HG03066 (cell line): ENCODE measurements at regions not wholly inside any gene's neighbourhood (a gene's known extent, or its start where the extent isn't known, plus 50 kb on each side); places are given as distances from the start of the nearest gene placed in this dataset.
"Not testable (repeated sequence)": the region's sequence is repeated elsewhere in the genome, so short reads cannot be mapped to it uniquely, and the experiment has no call there.

Experiments used
- ATAC-seq: cut with Tn5 transposase; IDR thresholded peaks from one replicate; pipeline ENCODE4 v1.9.1; 2021; ENCODE audit warnings: low read depth; ENCODE audit not compliant: unreplicated experiment

- no peak for ATAC-seq
Measured at GRCh38 chr10:57706576-57707299, 561.0 kb downstream of the IPMK start.

DNA sequence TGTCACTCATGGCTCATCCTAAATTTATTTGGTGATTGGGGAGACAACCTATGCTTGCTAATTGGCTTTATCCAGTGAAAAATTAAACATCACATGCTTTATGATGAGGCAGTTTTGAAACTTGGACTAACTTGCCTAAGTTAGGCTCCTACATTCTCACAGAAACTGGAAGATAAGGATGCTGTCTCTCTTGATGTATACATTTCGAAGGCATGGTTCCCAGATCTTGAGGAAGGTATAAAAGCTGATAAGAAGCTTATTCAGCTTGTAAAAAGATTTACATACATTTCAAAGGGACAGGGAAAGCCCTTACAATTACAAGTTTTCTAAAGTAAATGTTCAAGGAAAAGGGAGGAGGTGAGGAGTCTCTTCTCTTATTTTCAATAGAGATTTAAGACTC lies 561.7 kb downstream of the IPMK start:
- no peak for ATAC-seq

- no peak for ATAC-seq
Measured at GRCh38 chr10:57699944-57700343, 567.8 kb downstream of the IPMK start.

- ATAC-seq: no peak
Measured at GRCh38 chr10:57696641-57697040, 571.1 kb downstream of the IPMK start.

DNA sequence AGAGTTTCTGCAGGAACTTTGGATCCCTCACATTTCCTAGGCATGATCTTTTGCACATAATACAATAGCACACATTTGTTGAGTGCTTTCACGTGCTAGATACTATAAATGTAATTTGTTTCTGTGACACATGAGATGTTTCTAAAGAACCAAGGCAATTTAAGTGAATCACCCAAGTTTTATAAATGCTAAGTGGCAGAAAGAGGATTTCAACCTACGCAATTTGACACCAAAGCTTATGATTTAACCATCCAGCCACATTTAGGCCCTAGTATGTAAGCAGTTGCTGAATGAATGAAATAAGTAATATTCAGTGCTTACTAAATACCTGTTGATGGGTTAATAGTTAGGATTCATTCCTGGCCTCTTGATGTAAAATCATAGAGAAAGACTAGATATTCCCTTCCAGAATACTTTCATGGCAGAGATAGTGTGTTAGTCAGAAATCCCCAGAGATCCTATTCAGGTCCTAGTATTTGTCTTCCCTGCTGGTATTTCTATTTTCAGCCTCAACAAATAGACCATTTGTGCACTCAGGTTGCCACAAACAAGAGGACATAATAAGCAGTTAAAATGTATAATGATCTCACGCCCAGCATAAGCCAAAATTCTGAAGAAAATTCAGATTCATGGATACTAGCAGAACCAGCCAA lies 572.6 kb downstream of the IPMK start:
- ATAC-seq: no peak

DNA sequence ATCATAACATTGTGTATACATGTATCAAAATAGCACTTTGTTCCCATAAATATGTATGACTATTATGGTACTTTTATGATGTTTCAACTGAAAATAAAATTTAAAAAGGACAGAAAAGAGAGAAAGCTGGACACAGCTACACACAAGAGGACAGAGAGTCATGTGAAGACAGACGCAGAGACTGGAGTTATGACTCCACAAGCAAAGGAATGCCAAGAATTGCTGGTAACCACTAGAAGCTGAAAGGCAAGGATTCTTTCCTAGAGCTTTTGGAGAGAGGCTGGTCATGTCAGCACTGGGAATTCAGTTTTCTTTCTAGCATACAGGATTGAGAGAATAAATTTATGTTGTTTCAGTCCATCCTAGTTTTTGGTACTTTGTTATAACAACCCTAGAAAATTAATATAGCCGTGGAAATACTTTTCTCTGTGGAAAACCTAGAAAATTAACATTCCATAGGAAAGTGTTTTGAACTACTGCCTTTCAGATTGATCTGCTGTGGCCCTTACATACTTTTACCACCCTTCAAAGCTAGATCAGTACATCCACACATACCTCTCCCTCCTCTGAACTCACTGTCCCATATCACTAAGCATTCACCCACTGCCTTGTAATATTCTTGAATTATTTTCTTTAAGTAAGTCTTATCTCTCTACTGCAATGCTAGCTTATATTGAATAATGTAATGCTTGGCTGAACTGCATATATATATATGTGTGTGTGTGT lies 575.3 kb downstream of the IPMK start:
- ATAC-seq: no peak

- no peak for ATAC-seq
Measured at GRCh38 chr10:57689596-57690297, 577.9 kb downstream of the IPMK start.

DNA sequence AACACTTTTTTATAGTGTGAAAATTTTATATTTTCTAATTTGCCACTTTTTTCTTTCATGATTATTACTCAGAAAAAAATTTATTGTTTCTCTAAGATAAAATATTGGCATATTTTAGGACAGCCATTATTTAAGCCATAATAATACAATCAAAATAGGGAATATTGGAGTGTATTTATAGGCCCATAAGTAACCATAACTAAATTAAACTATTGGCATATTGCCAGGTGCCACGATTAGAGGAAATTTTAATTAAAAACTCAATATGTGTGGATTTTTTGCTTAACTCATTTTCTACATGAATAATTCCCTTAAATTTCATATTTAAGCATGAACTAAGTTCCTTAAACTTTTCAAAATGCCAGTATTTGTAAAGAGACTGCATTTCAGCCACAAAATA lies 587.8 kb downstream of the IPMK start:
- ATAC-seq: no peak

DNA sequence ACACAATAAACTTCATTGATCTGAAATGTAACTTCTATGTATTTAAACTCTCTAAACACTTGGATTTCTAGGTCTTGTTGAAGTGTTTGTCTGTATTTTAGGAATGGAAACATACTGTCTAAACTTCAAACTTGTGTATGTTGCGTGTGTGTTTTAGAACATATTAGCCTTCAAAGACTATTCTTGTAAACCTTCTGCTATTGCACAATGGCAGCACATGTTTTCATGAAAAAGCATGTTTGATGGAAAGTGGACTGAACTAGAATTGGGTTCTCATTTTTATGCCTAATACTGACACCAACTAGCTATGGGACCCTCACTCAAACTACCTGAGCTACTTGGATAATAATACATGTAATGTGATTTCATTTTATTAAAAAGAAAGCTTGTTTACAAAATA lies 592.6 kb downstream of the IPMK start:
- no peak for ATAC-seq

- ATAC-seq: no peak
Measured at GRCh38 chr10:57673446-57673960, 594.2 kb downstream of the IPMK start.

DNA sequence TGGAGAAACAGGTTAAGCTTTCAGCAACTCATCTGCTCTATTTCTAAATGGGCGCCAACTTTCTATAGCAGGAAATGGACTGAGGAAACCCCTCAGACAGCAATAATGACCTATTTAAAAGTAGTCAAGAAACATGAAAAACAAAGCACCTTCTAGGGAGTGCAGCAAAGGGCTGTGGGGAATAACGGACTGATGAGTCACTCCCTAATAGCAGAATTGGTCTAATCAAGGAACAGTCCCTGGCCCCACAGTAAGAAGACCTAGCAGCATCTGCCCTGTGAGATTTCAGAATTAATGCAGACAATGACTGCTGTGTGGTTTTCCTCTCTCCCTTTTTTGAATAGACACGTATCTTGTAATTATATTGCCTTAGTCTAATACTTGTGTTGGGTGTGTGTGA lies 602.9 kb downstream of the IPMK start:
- ATAC-seq: no peak

- no peak for ATAC-seq
Measured at GRCh38 chr10:57663401-57663800, 604.3 kb downstream of the IPMK start.

GRCh38 chr10:57661206-57661605 lies 606.5 kb downstream of the IPMK start:
- no peak for ATAC-seq

- ATAC-seq: peak; percentile 96
Measured at GRCh38 chr10:57657164-57657765, 610.4 kb downstream of the IPMK start.

- no peak for ATAC-seq
Measured at GRCh38 chr10:57654856-57655255, 612.8 kb downstream of the IPMK start.

- ATAC-seq: not testable (repeated sequence)
Measured at GRCh38 chr10:57645108-57645507, 622.6 kb downstream of the IPMK start.

GRCh38 chr10:57638411-57638810 lies 629.3 kb downstream of the IPMK start:
- no peak for ATAC-seq

GRCh38 chr10:57628592-57629284 lies 639.0 kb downstream of the IPMK start:
- no peak for ATAC-seq

GRCh38 chr10:57627642-57628178 lies 640.0 kb downstream of the IPMK start:
- ATAC-seq: no peak
